ENCODE measurements at regions not wholly inside any gene's neighbourhood (a gene's known extent, or its start where the extent isn't known, plus 50 kb on each side); places are given as distances from the start of the nearest gene placed in this dataset.

- H3K27ac ChIP-seq: no peak overlapping the region
- no peaks in the 10 kb centered on the region for H3K4me1 ChIP-seq (replicated peaks)
- no peaks in the 10 kb centered on the region for H3K36me3 ChIP-seq
- no peak overlapping the region for H3K4me3 ChIP-seq
- peaks cover 1% of the 10 kb centered on the region for H3K27me3 ChIP-seq (replicated peaks; ENCODE audit: insufficient read depth)
- 86% methylated on average over 9 of the region's 9 CpGs for WGBS
- H3K9me3 ChIP-seq: no peaks in the 10 kb centered on the region
- DNase-seq (ENCODE audit: low spot score): no peak
- intact Hi-C loops (cut with DNase I): no loop called here
- TF ChIP-seq POLR2A (IDR thresholded peaks at IDR 0.05): no peak
- no peak for TF ChIP-seq CTCF (IDR thresholded peaks at IDR 0.05)
- no peak for TF ChIP-seq POLR2AphosphoS5 (IDR thresholded peaks at IDR 0.05)
These were observed 264.8 kb downstream of the LRFN2 start for GRCh38 chr6:40322336-40322735.

- 97% methylated on average over 7 of the region's 7 CpGs for WGBS
- TF ChIP-seq POLR2AphosphoS5 (IDR thresholded peaks at IDR 0.05) (no peak), POLR2A (IDR thresholded peaks at IDR 0.05) (no peak), CTCF (IDR thresholded peaks at IDR 0.05) (no peak)
- no peaks in the 10 kb centered on the region for H3K4me1 ChIP-seq (replicated peaks)
- H3K4me3 ChIP-seq: no peak overlapping the region
- H3K36me3 ChIP-seq: no peaks in the 10 kb centered on the region
- no peak overlapping the region for H3K27ac ChIP-seq
- H3K27me3 ChIP-seq (replicated peaks; ENCODE audit: insufficient read depth): peaks cover 5% of the 10 kb centered on the region
- no peaks in the 10 kb centered on the region for H3K9me3 ChIP-seq
- intact Hi-C loops (cut with DNase I): no loop called here
- no peak for DNase-seq (ENCODE audit: low spot score)
These were observed 265.5 kb downstream of the LRFN2 start for GRCh38 chr6:40321616-40322015.

GRCh38 chr6:40320947-40321346, 266.2 kb downstream of the LRFN2 start:
- WGBS: 75% methylated on average over 2 of the region's 2 CpGs
- H3K4me1 ChIP-seq (replicated peaks): no peaks in the 10 kb centered on the region

GRCh38 chr6:40320441-40320840, 266.7 kb downstream of the LRFN2 start:
- Histone ChIP-seq H3K9me3 (no peaks in the 10 kb centered on the region), H3K4me1 (replicated peaks) (no peaks in the 10 kb centered on the region), H3K4me3 (no peak overlapping the region), H3K27ac (no peak overlapping the region), H3K36me3 (no peaks in the 10 kb centered on the region), H3K27me3 (replicated peaks; ENCODE audit: insufficient read depth) (peaks cover 5% of the 10 kb centered on the region)
- intact Hi-C loops (cut with DNase I): no loop called here
- no peak for TF ChIP-seq POLR2AphosphoS5 (IDR thresholded peaks at IDR 0.05)
- TF ChIP-seq CTCF (IDR thresholded peaks at IDR 0.05): no peak
- no peak for DNase-seq (ENCODE audit: low spot score)
- WGBS: 88% methylated on average over 3 of the region's 3 CpGs

More at GRCh38 chr6:40320947-40321346, 266.2 kb downstream of the LRFN2 start:
- H3K36me3 ChIP-seq: no peaks in the 10 kb centered on the region
- H3K9me3 ChIP-seq: no peaks in the 10 kb centered on the region
- no peak overlapping the region for H3K27ac ChIP-seq
- H3K4me3 ChIP-seq: no peak overlapping the region
- TF ChIP-seq CTCF (IDR thresholded peaks at IDR 0.05) (no peak), POLR2A (IDR thresholded peaks at IDR 0.05) (no peak), POLR2AphosphoS5 (IDR thresholded peaks at IDR 0.05) (no peak)
- DNase-seq (ENCODE audit: low spot score): no peak
- H3K27me3 ChIP-seq (replicated peaks; ENCODE audit: insufficient read depth): peaks cover 5% of the 10 kb centered on the region
- intact Hi-C loops (cut with DNase I): no loop called here

GRCh38 chr6:40319124-40319523, 268.0 kb downstream of the LRFN2 start:
- Histone ChIP-seq H3K27me3 (replicated peaks; ENCODE audit: insufficient read depth) (peaks cover 5% of the 10 kb centered on the region), H3K27ac (no peak overlapping the region), H3K36me3 (no peaks in the 10 kb centered on the region), H3K4me3 (no peak overlapping the region), H3K9me3 (no peaks in the 10 kb centered on the region), H3K4me1 (replicated peaks) (no peaks in the 10 kb centered on the region)
- TF ChIP-seq CTCF (IDR thresholded peaks at IDR 0.05) (no peak), POLR2AphosphoS5 (IDR thresholded peaks at IDR 0.05) (no peak), POLR2A (IDR thresholded peaks at IDR 0.05) (no peak)
- DNase-seq (ENCODE audit: low spot score): no peak
- intact Hi-C loops (cut with DNase I): no loop called here
